GF-D8 (cell line): ENCODE measurements at regions not wholly inside any gene's neighbourhood (a gene's known extent, or its start where the extent isn't known, plus 50 kb on each side); places are given as distances from the start of the nearest gene placed in this dataset.
A peak's percentile ranks its signal among the peaks of the same experiment; 100 is the strongest.
"Not testable (repeated sequence)": the region's sequence is repeated elsewhere in the genome, so short reads cannot be mapped to it uniquely, and the experiment has no call there.

Source experiments
- DNase-seq: peaks from one replicate; lab custom pipeline; 2025; lab: John Stamatoyannopoulos, UW

DNA sequence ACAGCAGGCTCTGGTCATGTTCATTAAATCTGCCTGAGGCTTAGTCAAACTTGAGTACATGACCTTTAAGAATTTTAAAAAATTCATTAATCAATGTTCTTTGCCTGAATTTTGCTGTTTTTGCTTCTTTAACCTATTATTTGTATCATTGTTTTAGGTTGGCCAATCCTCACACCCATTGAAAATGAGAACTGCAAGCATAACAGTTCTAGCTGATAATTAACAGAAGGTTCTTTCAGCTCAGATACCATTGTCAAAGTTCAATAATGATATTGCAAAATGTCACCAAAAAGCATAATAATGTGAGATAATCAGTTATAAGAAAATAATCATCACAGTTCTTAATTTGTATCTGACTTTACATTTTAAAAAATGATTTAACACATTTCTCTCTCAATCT is 583.1 kb downstream of the TFAP2A start:
- DNase-seq = no peak

DNA sequence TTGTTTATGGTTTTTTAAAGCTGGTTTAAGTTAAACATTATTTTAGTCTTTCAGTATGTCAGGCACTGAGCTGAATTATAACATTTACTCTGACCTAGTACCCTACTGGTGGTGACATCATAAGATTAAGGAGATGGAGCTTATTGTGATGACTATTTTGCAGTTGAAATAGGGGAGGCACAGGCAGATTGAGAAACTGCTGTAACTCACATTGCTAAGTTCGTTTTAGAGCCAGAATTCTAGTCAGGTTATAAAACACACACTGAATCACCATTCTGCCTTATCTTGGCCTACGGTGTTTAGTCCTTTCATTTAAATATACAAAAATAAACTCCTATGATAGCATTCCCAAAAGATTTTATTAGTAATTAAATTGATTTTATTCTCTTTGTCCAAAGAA is 584.1 kb downstream of the TFAP2A start:
- DNase-seq = no peak

DNA sequence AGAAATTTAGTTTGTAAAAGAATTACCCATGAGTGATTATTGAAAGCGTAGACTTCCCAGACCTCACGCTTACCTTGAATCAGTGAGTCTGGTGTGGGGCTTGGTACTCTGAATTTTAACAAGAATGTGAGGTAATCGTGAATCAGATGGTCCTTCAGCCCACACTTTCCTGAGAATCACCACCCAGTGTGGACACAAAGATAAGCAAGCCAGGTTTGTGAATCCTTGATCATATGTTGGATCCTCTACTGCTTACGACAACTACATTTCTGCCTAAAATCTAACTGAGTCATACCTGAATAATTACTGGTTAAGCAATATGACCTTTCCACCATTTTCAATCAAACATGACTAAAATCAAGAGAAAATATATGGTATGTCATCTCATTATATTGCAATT is 589.3 kb downstream of the TFAP2A start:
- DNase-seq = no peak

DNA sequence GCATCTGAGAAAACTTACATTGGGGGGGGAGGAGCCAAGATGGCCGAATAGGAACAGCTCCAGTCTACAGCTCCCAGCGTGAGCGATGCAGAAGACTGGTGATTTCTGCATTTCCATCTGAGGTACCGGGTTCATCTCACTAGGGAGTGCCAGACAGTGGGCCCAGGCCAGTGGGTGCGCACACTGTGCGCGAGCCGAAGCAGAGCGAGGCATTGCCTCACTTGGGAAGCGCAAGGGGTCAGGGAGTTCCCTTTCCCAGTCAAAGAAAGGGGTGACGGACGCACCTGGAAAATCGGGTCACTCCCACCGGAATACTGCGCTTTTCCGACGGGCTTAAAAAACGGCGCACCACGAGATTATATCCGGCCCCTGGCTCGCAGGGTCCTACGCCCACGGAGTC is 604.1 kb downstream of the TFAP2A start:
- DNase-seq = not testable (repeated sequence)

DNA sequence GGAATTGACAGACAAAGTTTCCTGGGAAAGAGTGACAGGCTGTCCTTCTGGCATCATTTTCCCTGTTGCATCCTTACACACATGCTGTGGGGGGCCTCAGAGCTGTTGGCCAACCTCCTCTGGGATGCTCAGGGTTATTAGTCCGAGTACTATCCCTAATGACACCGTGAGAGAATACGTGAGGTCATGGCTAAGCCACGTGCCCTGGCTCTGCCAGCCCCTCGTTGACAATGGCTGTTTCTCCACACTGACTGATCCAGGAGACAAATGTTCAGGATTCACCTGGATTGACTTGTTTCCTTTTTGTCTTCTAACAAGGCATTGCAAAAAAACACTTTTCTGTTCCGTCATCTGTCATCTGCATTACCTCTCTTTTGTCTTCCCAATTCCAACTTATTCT is 604.6 kb downstream of the TFAP2A start:
- DNase-seq = no peak

DNA sequence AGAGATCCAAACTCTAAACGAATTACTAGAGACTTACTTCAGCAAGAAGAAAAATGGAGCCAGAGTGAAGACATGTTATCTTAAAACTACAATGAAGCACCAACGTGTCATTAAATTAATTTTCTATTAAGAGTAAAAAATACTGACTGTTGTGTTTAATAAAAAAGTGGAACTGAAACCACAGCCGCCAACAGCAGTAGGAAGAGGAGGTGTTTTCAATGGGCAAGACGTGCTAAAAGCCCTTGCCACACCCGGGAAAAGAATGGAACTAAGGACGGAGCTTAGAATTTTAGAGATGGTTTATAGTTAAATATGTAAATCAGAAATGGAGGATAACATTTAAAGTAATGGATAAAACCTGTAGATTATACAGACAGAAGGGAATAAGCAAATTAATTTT is 608.7 kb downstream of the TFAP2A start:
- no peak for DNase-seq

DNA sequence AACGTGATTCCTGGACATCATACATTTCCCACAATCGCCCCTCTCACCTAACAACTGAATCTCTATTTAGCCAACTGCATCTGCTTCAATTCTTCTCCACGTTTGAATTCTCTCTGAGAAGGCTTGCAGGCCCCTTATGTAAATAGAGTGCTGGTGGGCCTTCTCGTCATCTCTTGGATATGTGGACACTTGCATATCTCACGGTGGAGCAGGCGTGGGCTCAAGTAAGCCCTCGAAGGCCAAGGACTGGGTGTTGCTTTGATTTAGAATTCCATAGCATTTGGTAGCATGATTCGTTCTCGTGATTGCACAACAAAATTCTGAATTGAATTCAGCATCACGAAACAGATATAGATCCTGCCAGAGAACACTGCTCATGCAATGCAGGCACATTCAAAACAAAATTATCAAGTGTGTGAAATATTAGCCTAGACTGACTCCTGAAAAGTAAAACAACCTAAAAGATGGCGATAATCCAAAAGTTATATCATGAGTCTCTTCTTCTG is 613.6 kb downstream of the TFAP2A start:
- no peak for DNase-seq

DNA sequence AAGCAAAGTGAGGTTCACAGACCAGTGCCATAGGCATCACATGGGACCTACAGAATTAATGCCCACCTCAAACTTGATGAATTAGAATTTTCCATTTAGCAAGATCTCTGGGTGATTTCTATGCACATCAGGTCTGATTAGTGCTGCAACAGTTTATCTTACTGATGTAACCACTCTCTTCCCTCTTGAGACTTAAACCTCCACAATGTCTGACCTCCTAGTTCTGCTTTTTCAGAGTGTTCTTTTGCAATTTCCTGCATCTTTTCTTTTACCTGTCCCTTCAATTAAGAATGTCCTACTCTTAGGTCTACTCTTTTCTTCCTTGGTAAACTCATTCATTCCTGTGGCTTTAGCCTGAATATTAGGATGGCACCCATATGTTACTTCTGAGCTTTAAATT is 615.3 kb downstream of the TFAP2A start:
- DNase-seq = peak; percentile 40

DNA sequence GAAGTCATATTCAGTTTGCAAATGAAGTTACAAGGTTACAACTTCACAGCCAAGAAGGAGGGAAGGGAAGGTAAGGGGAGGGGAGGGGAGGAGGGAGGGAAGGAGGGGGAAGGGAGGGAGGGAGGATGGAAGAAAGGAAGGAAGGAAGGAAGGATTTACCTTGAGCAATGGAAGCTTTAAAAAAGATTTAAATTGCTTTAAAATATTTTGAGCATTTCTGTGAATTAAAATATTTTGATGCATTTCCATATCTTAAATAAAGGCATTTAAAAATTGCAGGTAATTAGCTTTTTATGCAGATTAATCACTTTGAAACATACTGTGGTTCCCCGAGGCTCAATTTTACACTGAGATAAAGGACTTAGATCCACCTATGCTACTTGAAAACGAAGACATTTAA is 618.0 kb downstream of the TFAP2A start:
- DNase-seq = no peak

DNA sequence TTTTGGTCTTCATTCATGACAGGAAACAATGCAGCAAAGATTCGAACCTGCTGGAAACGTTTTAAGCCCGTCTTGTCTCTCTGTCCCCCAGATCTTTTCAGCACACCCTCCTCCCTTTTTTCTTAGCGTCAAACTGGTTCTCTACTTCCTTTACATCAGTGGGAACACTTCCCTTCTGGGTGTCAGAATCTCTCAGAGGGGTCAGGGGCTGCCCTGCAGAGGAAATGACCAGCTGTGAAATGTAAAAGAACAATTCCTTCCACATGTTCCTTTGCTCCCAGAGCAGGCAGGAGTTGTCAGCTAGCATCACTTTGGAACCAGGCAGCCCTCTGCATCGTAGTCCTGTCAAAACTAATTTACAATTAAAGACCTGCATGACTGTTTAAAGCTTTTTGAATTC is 619.0 kb downstream of the TFAP2A start:
- no peak for DNase-seq

DNA sequence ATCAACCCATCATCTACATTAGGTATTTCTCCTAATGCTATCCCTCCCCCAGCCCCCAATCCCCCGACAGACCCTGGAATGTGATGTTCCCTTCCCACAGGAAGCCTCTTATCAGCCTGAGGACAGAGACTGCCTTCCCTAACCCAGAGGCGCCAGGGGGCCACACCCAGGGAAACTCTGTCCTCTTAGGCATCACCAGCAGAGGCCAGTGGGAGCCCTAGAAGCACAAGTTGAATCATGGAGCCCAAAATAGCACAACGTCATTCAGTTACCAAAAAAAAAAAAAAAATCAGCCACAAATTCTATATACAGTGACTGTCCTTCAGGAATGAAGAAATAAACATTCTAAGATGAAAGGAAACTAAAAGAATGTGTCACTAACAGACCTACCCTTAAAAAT is 625.7 kb downstream of the TFAP2A start:
- DNase-seq = no peak

DNA sequence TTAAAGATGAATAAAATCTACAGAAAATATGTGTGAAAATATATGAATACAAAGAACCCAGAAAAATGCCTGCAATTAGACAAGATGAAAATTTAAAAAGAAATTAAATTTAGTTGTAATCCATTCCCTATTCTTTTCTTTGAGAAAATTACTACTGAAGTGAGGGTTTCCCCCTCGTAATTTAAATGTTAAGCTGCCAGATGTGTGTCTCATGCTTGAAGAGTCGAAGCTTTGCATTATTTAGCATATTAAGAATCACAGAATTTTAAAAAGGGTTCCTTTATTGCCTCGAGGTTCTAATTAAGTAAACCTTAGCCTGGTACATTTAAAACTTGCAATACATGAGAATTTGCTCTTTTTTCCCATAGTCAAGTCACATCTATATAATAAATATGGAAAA is 630.1 kb downstream of the TFAP2A start:
- no peak for DNase-seq

DNA sequence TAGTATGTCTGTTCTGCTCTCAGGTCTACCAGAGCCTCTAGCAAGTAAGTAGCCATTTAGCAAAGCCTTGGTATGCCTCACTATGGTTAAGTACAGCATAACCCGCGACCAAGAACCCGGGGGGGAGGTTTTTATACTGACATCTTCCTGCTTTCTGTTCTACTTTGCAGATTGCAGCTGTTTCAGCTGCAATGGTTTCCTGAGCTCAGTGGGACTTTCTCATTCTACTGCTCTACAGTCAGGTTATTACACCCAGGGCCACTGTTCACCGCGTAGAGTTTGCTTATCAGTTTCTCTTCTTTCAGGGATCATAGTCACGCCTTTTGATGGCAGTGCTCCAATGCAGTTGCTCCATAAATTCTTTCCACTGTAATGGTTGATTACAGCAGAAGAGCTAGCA is 631.3 kb downstream of the TFAP2A start:
- no peak for DNase-seq

DNA sequence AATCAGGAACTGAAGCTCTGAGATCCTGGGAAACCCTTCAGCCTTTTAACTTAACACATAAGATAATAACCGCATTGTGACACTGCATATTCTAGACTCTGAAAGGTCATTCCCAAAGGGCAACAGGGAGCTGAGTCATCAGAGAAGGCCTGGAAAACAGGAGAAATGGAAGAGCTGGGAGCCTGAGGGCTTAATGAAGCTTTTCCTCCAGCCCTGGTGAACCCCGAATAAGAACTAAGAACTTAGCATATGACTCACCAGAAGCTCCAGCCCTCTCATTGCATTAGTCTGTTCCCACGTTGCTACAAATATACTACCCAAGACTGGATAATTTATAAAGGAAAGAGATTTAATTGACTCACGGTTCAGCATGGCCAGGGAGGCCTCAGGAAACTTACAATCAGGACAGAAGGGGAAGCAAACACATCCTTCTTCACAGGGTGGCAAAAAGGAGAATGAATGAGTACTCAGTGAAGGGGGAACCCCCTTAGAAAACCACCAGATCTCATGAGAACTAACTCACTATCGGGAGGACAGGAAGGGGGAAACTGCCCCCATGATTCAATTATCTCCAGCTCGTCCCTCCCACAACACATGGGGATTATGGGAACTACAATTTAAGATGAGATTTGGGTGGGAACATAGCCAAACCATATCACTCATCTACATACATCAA is 648.5 kb downstream of the TFAP2A start:
- DNase-seq = no peak

DNA sequence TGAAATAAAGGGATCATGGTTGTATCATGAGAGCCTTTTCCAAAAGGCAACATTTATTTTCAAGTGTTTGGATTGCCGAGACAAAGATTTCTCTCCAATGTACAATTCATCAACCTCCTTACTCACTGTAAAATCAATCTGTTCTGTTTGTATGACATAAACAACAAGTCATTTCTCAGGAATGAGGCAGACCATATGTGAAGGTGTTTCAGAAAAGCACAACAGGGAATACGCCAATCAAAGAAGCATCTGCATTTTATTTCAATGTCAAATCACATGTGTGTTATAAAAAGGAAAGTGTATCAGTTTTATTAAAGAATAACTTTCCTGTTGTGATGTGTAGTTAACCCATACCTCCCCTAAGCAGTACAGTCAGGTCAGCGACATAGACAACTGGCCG is 653.7 kb downstream of the TFAP2A start:
- no peak for DNase-seq

DNA sequence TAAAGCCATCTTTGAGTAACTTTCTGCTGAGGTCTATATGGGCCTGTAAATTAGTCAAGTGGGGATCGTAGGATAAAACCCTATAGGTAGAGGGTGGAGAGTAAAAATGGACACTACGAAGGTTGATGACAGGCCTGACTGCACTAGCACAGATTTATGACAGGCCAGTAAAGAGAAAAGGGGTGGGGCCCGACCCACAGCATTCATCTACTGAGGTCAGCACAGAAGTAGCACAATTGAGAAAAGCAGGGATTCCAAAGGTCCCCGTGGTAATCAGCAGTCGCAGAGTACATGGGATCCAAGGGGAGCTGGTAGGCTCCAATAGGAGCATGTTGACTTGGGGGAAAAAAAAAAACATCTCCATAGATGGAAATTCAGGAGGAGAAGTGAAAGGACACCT is 660.4 kb downstream of the TFAP2A start:
- no peak for DNase-seq

DNA sequence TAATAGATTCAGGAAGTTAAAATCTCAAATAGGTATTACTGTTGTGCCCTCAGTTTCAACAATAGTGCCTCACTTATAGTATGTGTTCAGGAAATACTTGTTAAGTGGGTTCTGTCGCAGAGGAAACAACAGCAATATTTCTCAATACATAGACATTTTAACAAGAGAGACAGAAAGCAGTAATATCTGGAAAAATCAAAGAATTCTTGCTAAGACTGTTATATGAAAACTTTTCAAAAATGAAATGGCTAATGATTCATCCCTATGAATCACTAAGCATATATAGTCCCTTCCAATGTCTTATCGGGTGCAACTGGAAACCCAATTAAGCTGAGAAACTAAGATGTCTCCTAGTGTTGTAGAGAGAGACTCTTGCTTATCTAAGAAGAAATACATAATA is 668.9 kb downstream of the TFAP2A start:
- DNase-seq = no peak

DNA sequence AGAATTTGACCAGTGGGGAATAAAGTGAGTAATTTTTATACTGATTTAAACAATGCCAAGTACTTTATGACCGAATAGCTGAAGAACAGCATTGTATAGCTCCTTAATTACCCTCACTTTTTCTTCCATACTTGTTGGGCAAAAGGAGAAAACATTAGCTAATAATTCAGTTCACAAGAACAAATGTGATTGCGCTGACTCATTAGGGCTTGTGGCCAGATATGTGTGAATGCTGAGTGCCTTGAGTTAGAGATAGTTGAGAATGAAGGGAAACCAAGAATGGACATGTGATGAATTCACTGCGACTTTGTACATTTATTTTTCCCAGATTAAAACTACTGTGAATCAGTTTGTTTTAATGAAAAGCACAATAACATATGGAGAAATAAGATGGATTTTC is 669.4 kb downstream of the TFAP2A start:
- no peak for DNase-seq

DNA sequence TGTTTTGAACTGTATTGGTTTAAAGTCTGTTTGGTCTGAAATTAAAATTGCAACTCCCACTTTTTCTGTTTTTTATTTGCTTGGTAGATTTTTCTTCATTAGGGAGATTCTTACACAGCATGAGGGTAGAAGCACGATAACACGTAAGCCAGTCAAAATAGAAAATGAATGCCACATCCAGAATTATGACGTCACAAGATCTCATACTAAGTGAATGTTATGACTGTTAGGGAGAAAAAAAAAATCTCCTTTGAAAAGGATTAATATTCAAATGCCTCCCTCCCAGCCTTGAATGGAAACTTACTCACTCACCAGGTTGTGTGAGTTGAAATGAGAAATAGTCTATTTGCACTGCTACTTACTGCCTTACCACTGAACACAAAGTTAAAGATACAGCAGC is 670.8 kb downstream of the TFAP2A start:
- DNase-seq = no peak

DNA sequence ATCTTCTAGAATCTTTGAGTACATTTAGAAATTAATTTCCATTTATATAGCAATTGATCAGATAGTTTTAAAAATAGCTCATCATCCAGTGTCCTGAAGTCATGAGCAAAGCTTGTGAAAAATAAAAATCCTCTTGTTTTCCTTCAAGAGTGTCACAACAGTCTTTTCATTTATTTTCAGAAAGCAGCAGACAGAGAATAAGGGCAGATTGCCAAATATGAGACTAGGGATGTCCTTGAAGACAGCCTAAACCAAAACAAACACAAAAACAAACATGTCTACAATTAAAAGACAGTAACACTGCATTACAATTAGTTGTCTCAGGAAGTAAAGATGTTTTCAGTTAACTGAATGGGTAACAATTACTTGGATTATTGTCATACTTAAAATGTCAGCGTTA is 682.8 kb downstream of the TFAP2A start:
- no peak for DNase-seq

DNA sequence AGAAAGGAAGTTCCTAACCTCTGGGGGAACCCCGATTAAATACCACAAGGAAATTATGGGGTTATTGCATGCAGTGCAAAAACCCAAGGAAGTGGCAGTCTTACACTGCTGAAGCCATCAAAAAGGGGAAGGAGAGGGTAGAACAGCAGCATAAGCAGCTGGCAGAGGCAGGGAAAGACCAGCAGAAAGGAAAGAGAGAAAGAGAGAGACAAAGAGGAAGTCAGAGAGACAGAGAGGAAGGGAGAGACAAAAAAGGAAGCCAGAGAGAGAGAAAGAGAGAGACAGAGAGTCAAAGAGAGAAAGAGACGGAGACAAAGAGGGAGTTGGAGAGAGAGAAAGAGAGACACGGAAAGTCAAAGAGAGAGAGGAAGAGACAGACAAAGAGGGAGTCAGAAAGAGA is 689.1 kb downstream of the TFAP2A start:
- DNase-seq = peak; percentile 59

DNA sequence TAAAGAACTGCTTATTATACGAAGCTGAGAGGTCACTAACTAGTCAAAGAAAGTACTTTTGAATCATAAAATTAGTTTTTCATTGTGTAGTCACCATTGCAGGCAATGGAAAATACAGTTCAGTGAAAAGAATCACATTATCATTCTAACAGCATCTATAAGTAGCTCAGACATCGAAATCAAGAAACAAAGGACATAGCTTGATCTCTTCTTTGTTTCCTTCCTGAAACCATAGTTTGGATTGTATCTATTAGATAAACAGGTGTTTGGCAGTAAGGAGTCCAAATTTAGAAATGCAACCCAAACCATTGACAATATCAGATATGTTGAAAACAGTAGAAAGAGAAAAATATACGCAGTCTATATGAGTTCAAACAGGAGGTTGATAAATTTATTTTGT is 697.3 kb downstream of the TFAP2A start:
- no peak for DNase-seq

DNA sequence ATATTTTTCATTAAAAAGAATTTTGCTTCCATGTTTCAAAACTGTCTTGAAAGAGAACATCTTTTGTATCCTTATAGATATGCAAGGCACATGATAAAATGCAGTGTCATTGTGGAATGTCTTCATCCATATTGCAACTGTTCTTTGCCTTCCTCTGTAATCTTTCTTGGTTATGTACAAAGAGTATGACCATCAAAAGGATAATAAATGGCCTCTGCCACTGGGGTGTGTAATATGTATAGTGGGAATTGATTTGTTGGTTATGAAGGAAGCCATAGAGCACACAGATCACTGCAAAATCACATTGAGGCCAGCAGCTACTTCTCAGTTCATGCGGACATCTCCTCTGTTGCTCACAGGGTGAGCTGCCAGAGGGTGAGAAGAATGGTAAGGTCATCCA is 703.5 kb downstream of the TFAP2A start:
- DNase-seq = peak; percentile 1

DNA sequence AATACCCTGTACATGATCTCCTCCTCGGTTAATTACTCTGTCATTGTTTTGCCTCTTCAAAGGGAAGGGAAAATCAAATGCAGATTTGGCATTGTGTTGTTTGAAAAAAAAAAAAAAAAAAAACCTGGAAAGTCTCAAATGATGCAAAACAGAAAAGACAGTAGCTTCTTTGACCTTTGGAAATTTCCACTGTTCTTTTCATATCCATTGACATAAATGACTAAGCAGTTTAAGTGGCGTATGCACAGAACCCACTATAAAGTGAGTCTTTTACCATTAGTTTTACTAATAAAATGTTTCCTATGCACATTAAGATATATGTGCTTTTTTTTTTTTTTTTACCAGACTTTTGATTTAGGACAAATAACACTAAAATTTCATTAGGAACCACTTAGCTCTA is 704.3 kb downstream of the TFAP2A start:
- DNase-seq = no peak

DNA sequence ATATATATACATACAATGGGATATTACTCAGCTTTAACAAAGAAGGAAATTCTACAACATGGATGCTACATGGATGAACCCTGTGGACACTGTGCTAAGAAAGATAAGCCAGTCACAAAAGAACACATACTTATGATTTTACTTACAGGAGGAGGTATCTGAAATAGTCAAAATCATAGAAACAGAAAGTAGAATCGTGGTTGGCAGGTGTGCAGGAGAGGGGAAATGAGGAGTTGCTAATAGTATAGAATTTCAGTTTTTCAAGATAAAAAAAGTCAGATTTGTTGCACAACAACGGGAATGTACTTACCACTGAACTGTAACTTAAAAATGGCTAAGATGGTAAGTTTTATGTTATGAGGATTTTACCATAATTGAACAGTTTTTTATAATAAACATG is 706.3 kb downstream of the TFAP2A start:
- no peak for DNase-seq
